ENCODE measurements at regions not wholly inside any gene's neighbourhood (a gene's known extent, or its start where the extent isn't known, plus 50 kb on each side); places are given as distances from the start of the nearest gene placed in this dataset.

GRCh38 chr18:59834267-59834666 lies 65.5 kb upstream of the PMAIP1 start:
- FAIRE-seq = no peak
- ChIA-PET CTCF (interaction anchor here (1.3 to 3.7 kb wide), 5 partner anchors 10 to 374 kb away, joined by 3 to 19 read pairs (median 7); no protein-coding TSS in a partner anchor), POLR2A (no interaction called here)
- Histone ChIP-seq H3K27ac (ENCODE audit: insufficient read depth, low read depth, low read length) (no peak overlapping the region), H3K9me1 (replicated peaks; ENCODE audit: control insufficient read depth, extremely low read depth, insufficient read depth, low read length) (no peaks in the 10 kb centered on the region), H3K4me1 (ENCODE audit: control insufficient read depth, extremely low read depth, insufficient read depth, low read length) (no peaks in the 10 kb centered on the region), H2AFZ (ENCODE audit: low read depth, low read length) (no peak overlapping the region), H3K9ac (replicated peaks; ENCODE audit: extremely low read depth, insufficient read depth, low read length) (no peak overlapping the region), H3K36me3 (ENCODE audit: control insufficient read depth in 2 of 2, extremely low read depth in 1 of 2, insufficient read depth in 2 of 2, low read length in 2 of 2) (no peaks in the 10 kb centered on the region), H3K9me3 (replicated peaks; ENCODE audit: control insufficient read depth, insufficient read depth, low read length) (no peaks in the 10 kb centered on the region), H3K4me3 (replicated peaks in 1 of 3; ENCODE audit: insufficient read depth in 1 of 3, low read depth in 1 of 3, low read length in 3 of 3) (no peak overlapping the region), H3K79me2 (ENCODE audit: control insufficient read depth, insufficient read depth, low read length) (no peaks in the 10 kb centered on the region), H3K27me3 (ENCODE audit: control insufficient read depth in 2 of 2, insufficient read depth in 2 of 2, low read length in 2 of 2) (peaks cover 17 to 31% of the 10 kb centered on the region in 2 experiments), H3K4me2 (ENCODE audit: insufficient read depth, low read length) (no peak overlapping the region), H4K20me1 (replicated peaks; ENCODE audit: control insufficient read depth, extremely low read depth, insufficient read depth, low read length) (no peaks in the 10 kb centered on the region)
- dilution Hi-C loops (cut with MboI; ENCODE audit: extremely low pct_ligation_motif_present, low sequenced_read_pairs) = loop anchor here (25.0 kb wide), 1 partner anchor 153 kb away; no protein-coding TSS in a partner anchor
- intact Hi-C loops (cut with micrococcal nuclease) = loop anchor here (1.0 kb wide), 1 partner anchor 713 kb away; no protein-coding TSS in a partner anchor
- BruUV-seq (replicated peaks) = no TSS peak
- TF ChIP-seq MAX (IDR thresholded peaks at IDR 0.05; ENCODE audit: insufficient read depth, insufficient read length) (no peak), EZH2 (IDR thresholded peaks at IDR 0.05; ENCODE audit: borderline replicate concordance, low read depth, low read length, severe bottlenecking) (no peak), JUN (IDR thresholded peaks at IDR 0.05; ENCODE audit: borderline replicate concordance, insufficient read depth, insufficient read length, low read depth) (no peak), POLR2AphosphoS5 (IDR thresholded peaks at IDR 0.05; ENCODE audit: insufficient read depth, low read depth, low read length) (no peak), MYC (IDR thresholded peaks at IDR 0.05; ENCODE audit: low read depth, low read length) (no peak), CTCF (IDR thresholded peaks at IDR 0.05; ENCODE audit: extremely low read depth in 1 of 2, insufficient read depth in 1 of 2, low read depth in 1 of 2, low read length in 2 of 2) (no peak), GATA2 (IDR thresholded peaks at IDR 0.05; ENCODE audit: insufficient read depth, insufficient read length, low read depth, low read length) (no peak), FOS (IDR thresholded peaks at IDR 0.05; ENCODE audit: borderline replicate concordance, insufficient read depth, low read length) (no peak), POLR2A (IDR thresholded peaks at IDR 0.05; ENCODE audit: low read depth, low read length) (no peak)
- DNase-seq (ENCODE audit: low read depth, low spot score) = no peak
